HepG2 (cell line): ENCODE measurements at regions not wholly inside any gene's neighbourhood (a gene's known extent, or its start where the extent isn't known, plus 50 kb on each side); places are given as distances from the start of the nearest gene placed in this dataset.

Experiments
- CCAR2 ChIP-seq: fragments of 200-400 bp; formaldehyde crosslinking; optimal IDR thresholded peaks from 2 replicates; pipeline ENCODE3; 2018; ENCODE audit warnings: low read depth, mild to moderate bottlenecking, low read length, moderate library complexity
- HIVEP1 ChIP-seq: sonication (generic); formaldehyde crosslinking; IDR thresholded peaks from 2 replicates; pipeline ENCODE4 v1.4.0; 2020; ENCODE audit warnings: mild to moderate bottlenecking, missing genetic modification reagents
- ZNF136 ChIP-seq: sonication (generic); formaldehyde crosslinking; IDR thresholded peaks from 2 replicates; pipeline ENCODE4 v1.8.1; 2022; ENCODE audit warnings: low read depth, mild to moderate bottlenecking, moderate library complexity, missing genetic modification reagents
- ZNF263 ChIP-seq: sonication (generic); formaldehyde crosslinking; IDR thresholded peaks from 2 replicates; pipeline ENCODE4 v1.4.0; 2020; ENCODE audit warnings: missing genetic modification reagents
- TF ChIP-seq, protein P1 (sequence below): sonication (generic); formaldehyde crosslinking; IDR thresholded peaks from 2 replicates; pipeline ENCODE4 v1.8.1; 2022; ENCODE audit warnings: low read depth, mild to moderate bottlenecking, missing genetic modification reagents
- TF ChIP-seq, protein P2 (sequence below): sonication (generic); formaldehyde crosslinking; IDR thresholded peaks from 2 replicates; pipeline ENCODE4 v1.5.1; 2020; ENCODE audit warnings: missing genetic modification reagents, mild to moderate bottlenecking, borderline replicate concordance
- TF ChIP-seq, protein P3 (sequence below): sonication (generic); formaldehyde crosslinking; IDR thresholded peaks from 2 replicates; pipeline ENCODE4 v1.4.0; 2020; ENCODE audit warnings: mild to moderate bottlenecking, missing genetic modification reagents, borderline replicate concordance

DNA sequence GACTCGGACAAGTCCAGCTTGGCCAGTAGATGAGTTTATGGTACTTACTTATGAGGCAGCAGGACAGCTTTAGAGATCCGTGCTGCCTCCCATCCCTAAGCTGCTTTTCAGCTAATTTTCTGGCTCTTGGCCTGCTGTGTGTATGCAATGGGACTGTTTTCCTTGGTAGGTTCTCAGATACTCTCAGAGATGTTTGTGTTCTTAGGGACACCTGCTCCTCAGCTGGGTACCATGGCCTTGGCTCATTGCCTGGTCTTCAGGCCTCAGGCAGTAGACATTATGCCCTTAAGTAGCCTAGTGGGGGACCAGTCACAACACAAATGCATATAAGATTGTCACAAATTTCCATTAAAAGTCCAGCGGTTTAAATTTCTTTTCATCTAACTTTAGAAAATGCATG lies 688.0 kb downstream of the PCDH7 start (continued):
- TF ChIP-seq, protein P1, sequence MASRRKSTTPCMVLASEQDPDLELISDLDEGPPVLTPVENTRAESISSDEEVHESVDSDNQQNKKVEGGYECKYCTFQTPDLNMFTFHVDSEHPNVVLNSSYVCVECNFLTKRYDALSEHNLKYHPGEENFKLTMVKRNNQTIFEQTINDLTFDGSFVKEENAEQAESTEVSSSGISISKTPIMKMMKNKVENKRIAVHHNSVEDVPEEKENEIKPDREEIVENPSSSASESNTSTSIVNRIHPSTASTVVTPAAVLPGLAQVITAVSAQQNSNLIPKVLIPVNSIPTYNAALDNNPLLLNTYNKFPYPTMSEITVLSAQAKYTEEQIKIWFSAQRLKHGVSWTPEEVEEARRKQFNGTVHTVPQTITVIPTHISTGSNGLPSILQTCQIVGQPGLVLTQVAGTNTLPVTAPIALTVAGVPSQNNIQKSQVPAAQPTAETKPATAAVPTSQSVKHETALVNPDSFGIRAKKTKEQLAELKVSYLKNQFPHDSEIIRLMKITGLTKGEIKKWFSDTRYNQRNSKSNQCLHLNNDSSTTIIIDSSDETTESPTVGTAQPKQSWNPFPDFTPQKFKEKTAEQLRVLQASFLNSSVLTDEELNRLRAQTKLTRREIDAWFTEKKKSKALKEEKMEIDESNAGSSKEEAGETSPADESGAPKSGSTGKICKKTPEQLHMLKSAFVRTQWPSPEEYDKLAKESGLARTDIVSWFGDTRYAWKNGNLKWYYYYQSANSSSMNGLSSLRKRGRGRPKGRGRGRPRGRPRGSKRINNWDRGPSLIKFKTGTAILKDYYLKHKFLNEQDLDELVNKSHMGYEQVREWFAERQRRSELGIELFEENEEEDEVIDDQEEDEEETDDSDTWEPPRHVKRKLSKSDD = no peak
- no peak for TF ChIP-seq ZNF136 (CRISPR knock-in tag)
- TF ChIP-seq, protein P2, sequence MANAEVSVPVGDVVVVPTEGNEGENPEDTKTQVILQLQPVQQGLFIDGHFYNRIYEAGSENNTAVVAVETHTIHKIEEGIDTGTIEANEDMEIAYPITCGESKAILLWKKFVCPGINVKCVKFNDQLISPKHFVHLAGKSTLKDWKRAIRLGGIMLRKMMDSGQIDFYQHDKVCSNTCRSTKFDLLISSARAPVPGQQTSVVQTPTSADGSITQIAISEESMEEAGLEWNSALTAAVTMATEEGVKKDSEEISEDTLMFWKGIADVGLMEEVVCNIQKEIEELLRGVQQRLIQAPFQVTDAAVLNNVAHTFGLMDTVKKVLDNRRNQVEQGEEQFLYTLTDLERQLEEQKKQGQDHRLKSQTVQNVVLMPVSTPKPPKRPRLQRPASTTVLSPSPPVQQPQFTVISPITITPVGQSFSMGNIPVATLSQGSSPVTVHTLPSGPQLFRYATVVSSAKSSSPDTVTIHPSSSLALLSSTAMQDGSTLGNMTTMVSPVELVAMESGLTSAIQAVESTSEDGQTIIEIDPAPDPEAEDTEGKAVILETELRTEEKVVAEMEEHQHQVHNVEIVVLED (CRISPR knock-in tag) = no peak
- TF ChIP-seq ZNF263 (CRISPR knock-in tag) = no peak
- TF ChIP-seq, protein P3, sequence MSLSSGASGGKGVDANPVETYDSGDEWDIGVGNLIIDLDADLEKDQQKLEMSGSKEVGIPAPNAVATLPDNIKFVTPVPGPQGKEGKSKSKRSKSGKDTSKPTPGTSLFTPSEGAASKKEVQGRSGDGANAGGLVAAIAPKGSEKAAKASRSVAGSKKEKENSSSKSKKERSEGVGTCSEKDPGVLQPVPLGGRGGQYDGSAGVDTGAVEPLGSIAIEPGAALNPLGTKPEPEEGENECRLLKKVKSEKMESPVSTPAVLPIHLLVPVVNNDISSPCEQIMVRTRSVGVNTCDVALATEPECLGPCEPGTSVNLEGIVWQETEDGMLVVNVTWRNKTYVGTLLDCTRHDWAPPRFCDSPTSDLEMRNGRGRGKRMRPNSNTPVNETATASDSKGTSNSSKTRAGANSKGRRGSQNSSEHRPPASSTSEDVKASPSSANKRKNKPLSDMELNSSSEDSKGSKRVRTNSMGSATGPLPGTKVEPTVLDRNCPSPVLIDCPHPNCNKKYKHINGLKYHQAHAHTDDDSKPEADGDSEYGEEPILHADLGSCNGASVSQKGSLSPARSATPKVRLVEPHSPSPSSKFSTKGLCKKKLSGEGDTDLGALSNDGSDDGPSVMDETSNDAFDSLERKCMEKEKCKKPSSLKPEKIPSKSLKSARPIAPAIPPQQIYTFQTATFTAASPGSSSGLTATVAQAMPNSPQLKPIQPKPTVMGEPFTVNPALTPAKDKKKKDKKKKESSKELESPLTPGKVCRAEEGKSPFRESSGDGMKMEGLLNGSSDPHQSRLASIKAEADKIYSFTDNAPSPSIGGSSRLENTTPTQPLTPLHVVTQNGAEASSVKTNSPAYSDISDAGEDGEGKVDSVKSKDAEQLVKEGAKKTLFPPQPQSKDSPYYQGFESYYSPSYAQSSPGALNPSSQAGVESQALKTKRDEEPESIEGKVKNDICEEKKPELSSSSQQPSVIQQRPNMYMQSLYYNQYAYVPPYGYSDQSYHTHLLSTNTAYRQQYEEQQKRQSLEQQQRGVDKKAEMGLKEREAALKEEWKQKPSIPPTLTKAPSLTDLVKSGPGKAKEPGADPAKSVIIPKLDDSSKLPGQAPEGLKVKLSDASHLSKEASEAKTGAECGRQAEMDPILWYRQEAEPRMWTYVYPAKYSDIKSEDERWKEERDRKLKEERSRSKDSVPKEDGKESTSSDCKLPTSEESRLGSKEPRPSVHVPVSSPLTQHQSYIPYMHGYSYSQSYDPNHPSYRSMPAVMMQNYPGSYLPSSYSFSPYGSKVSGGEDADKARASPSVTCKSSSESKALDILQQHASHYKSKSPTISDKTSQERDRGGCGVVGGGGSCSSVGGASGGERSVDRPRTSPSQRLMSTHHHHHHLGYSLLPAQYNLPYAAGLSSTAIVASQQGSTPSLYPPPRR (CRISPR knock-in tag) = no peak
- no peak for TF ChIP-seq CCAR2
- no peak for TF ChIP-seq HIVEP1 (CRISPR knock-in tag)
